Lung (tissue), 11 donors: ENCODE measurements at regions not wholly inside any gene's neighbourhood (a gene's known extent, or its start where the extent isn't known, plus 50 kb on each side); places are given as distances from the start of the nearest gene placed in this dataset.

Experiments
- ATAC-seq: fragments of 200-7000 bp; cut with Tn5 transposase; one replicate; pipeline ENCODE4 v1.9.1; 2020; ENCODE audit warnings: moderate number of reproducible peaks; ENCODE audit not compliant: insufficient read depth, low FRiP score
- DNase-seq, 3 donors: peaks; one replicate each; pipeline ENCODE4 v3.0.0-alpha.2; 2013 to 2017
- H3K27ac ChIP-seq, 2 donors: one replicate each; pipeline ENCODE4 v1.5.1; 2013; ENCODE audit warnings: mild to moderate bottlenecking in 2 of 2, moderate library complexity in 2 of 2, control low read depth in 1 of 2, inconsistent platforms in 1 of 2, low read depth in 1 of 2, low read length in 1 of 2
- H3K27me3 ChIP-seq, 3 donors: one replicate each; pipeline ENCODE4 v1.5.1; 2013; ENCODE audit warnings: low read length in 2 of 3; ENCODE audit not compliant: control insufficient read depth in 3 of 3, insufficient read depth in 3 of 3
- H3K36me3 ChIP-seq, 4 donors: one replicate each; pipeline ENCODE4 v1.5.1; 2013; ENCODE audit warnings: low read length in 4 of 4, mild to moderate bottlenecking in 1 of 4, moderate library complexity in 1 of 4; ENCODE audit not compliant: control insufficient read depth in 4 of 4, insufficient read depth in 4 of 4
- H3K4me1 ChIP-seq, 5 donors: one replicate each; pipeline ENCODE4 v1.5.1; 2013; ENCODE audit warnings: low read length in 5 of 5, mild to moderate bottlenecking in 2 of 5, moderate library complexity in 1 of 5; ENCODE audit not compliant: control insufficient read depth in 5 of 5, insufficient read depth in 5 of 5
- H3K4me3 ChIP-seq: one replicate; pipeline ENCODE4 v1.5.1; 2013; ENCODE audit warnings: mild to moderate bottlenecking, control low read depth, moderate library complexity
- H3K9ac ChIP-seq, 2 donors: one replicate each; pipeline ENCODE4 v1.5.1; 2013; ENCODE audit warnings: low read length in 2 of 2, control low read depth in 1 of 2; ENCODE audit not compliant: insufficient read depth in 1 of 2
- H3K9me3 ChIP-seq, 4 donors: one replicate each; pipeline ENCODE4 v1.5.1; 2013; ENCODE audit warnings: low read length in 3 of 4, mild to moderate bottlenecking in 1 of 4, moderate library complexity in 1 of 4; ENCODE audit not compliant: control insufficient read depth in 4 of 4, insufficient read depth in 3 of 4
- WGBS, 2 donors: extraction: QIAGEN DNeasy Blood & Tissue Kit; methylation state at CpG; one replicate each; pipeline ENCODE4 v1.1.7; 2013; 5-methylcytosine and 5-hydroxymethylcytosine counted together
- TF ChIP-seq, protein P1 (sequence below): IDR thresholded peaks from 2 replicates; pipeline ENCODE4 v1.5.1; 2012; ENCODE audit warnings: mild to moderate bottlenecking; ENCODE audit errors: control extremely low read depth, extremely low read depth
- donor health status: control.
- donor health status: control.
- donor health status: Bipolar disorder and iron deficiency.
- donor health status: healthy.
- donor health status: DM: yes; HTN: yes; CAD: no.

DNA sequence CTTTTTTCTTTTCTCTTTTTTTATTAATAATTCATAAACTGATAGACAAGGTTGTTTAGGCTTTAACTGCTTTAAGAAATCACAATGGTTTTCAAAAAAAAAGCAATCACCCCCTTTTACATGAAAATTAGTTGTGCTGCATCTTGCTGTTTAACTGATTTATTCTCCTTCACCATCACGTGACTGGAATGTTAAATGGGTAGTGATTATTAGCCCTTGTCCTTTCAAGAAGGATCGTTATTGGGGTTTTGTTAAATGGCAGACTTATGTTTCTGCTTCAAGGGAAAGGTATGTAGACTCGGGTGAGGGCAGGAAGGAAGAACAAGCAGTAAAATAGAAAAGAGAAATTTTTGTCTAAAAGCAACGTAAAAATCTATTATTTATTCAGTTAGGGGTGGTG, 175.6 kb upstream of the TLE4 start:
- no peak overlapping the region for H3K27ac ChIP-seq
- WGBS, 2 donors: 61 to 83% methylated on average over 4 of the region's 4 CpGs
- no peaks in the 10 kb centered on the region for H3K36me3 ChIP-seq
- H3K4me3 ChIP-seq: no peak overlapping the region
- H3K9me3 ChIP-seq: no peaks in the 10 kb centered on the region
- TF ChIP-seq, protein P1, sequence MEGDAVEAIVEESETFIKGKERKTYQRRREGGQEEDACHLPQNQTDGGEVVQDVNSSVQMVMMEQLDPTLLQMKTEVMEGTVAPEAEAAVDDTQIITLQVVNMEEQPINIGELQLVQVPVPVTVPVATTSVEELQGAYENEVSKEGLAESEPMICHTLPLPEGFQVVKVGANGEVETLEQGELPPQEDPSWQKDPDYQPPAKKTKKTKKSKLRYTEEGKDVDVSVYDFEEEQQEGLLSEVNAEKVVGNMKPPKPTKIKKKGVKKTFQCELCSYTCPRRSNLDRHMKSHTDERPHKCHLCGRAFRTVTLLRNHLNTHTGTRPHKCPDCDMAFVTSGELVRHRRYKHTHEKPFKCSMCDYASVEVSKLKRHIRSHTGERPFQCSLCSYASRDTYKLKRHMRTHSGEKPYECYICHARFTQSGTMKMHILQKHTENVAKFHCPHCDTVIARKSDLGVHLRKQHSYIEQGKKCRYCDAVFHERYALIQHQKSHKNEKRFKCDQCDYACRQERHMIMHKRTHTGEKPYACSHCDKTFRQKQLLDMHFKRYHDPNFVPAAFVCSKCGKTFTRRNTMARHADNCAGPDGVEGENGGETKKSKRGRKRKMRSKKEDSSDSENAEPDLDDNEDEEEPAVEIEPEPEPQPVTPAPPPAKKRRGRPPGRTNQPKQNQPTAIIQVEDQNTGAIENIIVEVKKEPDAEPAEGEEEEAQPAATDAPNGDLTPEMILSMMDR: no peak
- H3K9ac ChIP-seq: no peak overlapping the region
- ATAC-seq: no peak
- H3K4me1 ChIP-seq: peaks cover 0 to under 1% (median 0%) of the 10 kb centered on the region in 5 donors
- H3K27me3 ChIP-seq: no peaks in the 10 kb centered on the region
- DNase-seq: no peak

DNA sequence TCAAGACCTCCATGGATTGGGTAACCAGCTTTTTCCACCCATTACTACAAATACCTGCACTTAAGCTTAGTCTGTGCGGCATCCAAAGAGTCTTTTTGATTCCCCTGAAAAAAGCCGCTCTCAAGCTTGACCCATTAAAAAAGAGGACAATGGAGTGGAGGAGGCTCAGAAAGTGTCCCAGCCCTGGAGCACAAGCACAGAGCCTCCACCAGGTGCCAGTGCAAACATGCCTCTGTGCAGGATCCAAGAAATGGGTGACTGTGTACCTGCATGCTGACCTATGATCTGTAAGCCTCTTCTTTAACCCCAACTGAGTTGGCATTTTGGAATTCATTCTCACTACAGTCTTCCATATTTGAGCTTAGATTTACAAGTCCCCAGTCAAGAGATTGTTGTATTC, 168.3 kb upstream of the TLE4 start:
- 96 to 99% methylated on average over 2 of the region's 2 CpGs for WGBS, 2 donors
- Histone ChIP-seq H3K4me3 (no peak overlapping the region), H3K36me3 (no peaks in the 10 kb centered on the region), H3K27me3 (no peaks in the 10 kb centered on the region), H3K27ac (no peak overlapping the region), H3K9ac (no peak overlapping the region), H3K9me3 (no peaks in the 10 kb centered on the region), H3K4me1 (no peaks in the 10 kb centered on the region)
- no peak for ATAC-seq
- no peak for DNase-seq
- TF ChIP-seq, protein P1: no peak

GRCh38 chr9:79408200-79408599, 163.6 kb upstream of the TLE4 start:
- 93 to 95% methylated on average over 1 of the region's 1 CpG for WGBS, 2 donors
- no peak for DNase-seq
- H3K4me3 ChIP-seq: no peak overlapping the region
- no peak overlapping the region for H3K9ac ChIP-seq
- TF ChIP-seq, protein P1: no peak
- H3K9me3 ChIP-seq: no peaks in the 10 kb centered on the region
- H3K36me3 ChIP-seq: no peaks in the 10 kb centered on the region
- H3K27me3 ChIP-seq: no peaks in the 10 kb centered on the region
- no peak overlapping the region for H3K27ac ChIP-seq
- no peaks in the 10 kb centered on the region for H3K4me1 ChIP-seq
- no peak for ATAC-seq

DNA sequence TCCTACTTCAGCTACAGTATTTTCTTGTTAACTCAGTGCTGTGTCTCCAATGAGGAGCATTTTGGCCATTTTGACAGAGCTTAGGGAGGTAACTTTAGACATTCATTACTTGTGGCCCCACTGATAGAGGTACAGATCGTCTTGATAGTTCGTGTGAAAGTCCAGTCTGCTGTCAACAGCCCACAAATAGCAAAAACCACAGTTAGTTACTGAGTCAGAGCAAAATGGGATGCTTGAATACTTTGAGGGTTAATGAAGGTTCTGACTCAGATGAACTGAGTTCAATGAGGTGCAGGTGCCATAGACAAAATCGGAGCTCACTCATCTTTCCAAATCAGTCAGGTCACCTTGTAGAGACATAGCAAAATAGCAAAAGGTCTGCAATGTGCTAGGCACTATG, 163.1 kb upstream of the TLE4 start:
- no peaks in the 10 kb centered on the region for H3K27me3 ChIP-seq
- no peaks in the 10 kb centered on the region for H3K4me1 ChIP-seq
- no peak overlapping the region for H3K27ac ChIP-seq
- no peaks in the 10 kb centered on the region for H3K9me3 ChIP-seq
- ATAC-seq: no peak
- WGBS, 2 donors: 76 to 88% methylated on average over 3 of the region's 3 CpGs
- DNase-seq: no peak
- no peak overlapping the region for H3K9ac ChIP-seq
- no peak overlapping the region for H3K4me3 ChIP-seq
- TF ChIP-seq, protein P1: no peak
- H3K36me3 ChIP-seq: no peaks in the 10 kb centered on the region
